ENCODE measurements at regions not wholly inside any gene's neighbourhood (a gene's known extent, or its start where the extent isn't known, plus 50 kb on each side); places are given as distances from the start of the nearest gene placed in this dataset.

- TF ChIP-seq POLR2A (IDR thresholded peaks at IDR 0.05; ENCODE audit: low read depth, low read length): no peak
- TF ChIP-seq TAF1 (IDR thresholded peaks at IDR 0.05; ENCODE audit: borderline replicate concordance, low read depth, low read length): no peak
- TF ChIP-seq POLR2AphosphoS5 (IDR thresholded peaks at IDR 0.05; ENCODE audit: low read depth, low read length): no peak
Measured at GRCh38 chr11:119831011-119831410, 102.0 kb upstream of the NECTIN1 start.
